ENCODE measurements at regions not wholly inside any gene's neighbourhood (a gene's known extent, or its start where the extent isn't known, plus 50 kb on each side); places are given as distances from the start of the nearest gene placed in this dataset.
"Not testable (repeated sequence)": the region's sequence is repeated elsewhere in the genome, so short reads cannot be mapped to it uniquely, and the experiment has no call there.

- no peak for DNase-seq
Measured at GRCh38 chr6:12523726-12524125, 192.8 kb upstream of the PHACTR1 start.

GRCh38 chr6:12525276-12525675 lies 191.3 kb upstream of the PHACTR1 start:
- no peak for DNase-seq

- no peak for DNase-seq
Measured at GRCh38 chr6:12527339-12527738, 189.2 kb upstream of the PHACTR1 start.

- DNase-seq, result no peak
Measured at GRCh38 chr6:12528136-12528535, 188.4 kb upstream of the PHACTR1 start.

- no peak for DNase-seq
Measured at GRCh38 chr6:12528581-12529363, 187.8 kb upstream of the PHACTR1 start.

- DNase-seq, result no peak
Measured at GRCh38 chr6:12529364-12530019, 187.1 kb upstream of the PHACTR1 start.

GRCh38 chr6:12530345-12530744 lies 186.2 kb upstream of the PHACTR1 start:
- DNase-seq, result no peak

GRCh38 chr6:12533586-12533985 lies 183.0 kb upstream of the PHACTR1 start:
- DNase-seq, result no peak

- no peak for DNase-seq
Measured at GRCh38 chr6:12534069-12534853, 182.3 kb upstream of the PHACTR1 start.

GRCh38 chr6:12535586-12536314 lies 180.8 kb upstream of the PHACTR1 start:
- DNase-seq, result no peak

- no peak for DNase-seq
Measured at GRCh38 chr6:12536416-12536815, 180.2 kb upstream of the PHACTR1 start.

GRCh38 chr6:12537389-12537788 lies 179.2 kb upstream of the PHACTR1 start:
- DNase-seq, result no peak

- no peak for DNase-seq
Measured at GRCh38 chr6:12538881-12539357, 177.6 kb upstream of the PHACTR1 start.

- not testable (repeated sequence) for DNase-seq
Measured at GRCh38 chr6:12542319-12543115, 174.1 kb upstream of the PHACTR1 start.

GRCh38 chr6:12543953-12544352 lies 172.6 kb upstream of the PHACTR1 start:
- no peak for DNase-seq

- no peak for DNase-seq
Measured at GRCh38 chr6:12544821-12545565, 171.6 kb upstream of the PHACTR1 start.

- DNase-seq, result no peak
Measured at GRCh38 chr6:12545619-12546409, 170.8 kb upstream of the PHACTR1 start.

- DNase-seq, result no peak
Measured at GRCh38 chr6:12546410-12547002, 170.1 kb upstream of the PHACTR1 start.

- no peak for DNase-seq
Measured at GRCh38 chr6:12548526-12548925, 168.0 kb upstream of the PHACTR1 start.

GRCh38 chr6:12549445-12549844 lies 167.1 kb upstream of the PHACTR1 start:
- DNase-seq, result not testable (repeated sequence)

All from activated CD4-positive, CD25-positive, alpha-beta regulatory T cell (primary cell).